Stomach smooth muscle (tissue), 2 donors: ENCODE measurements at regions not wholly inside any gene's neighbourhood (a gene's known extent, or its start where the extent isn't known, plus 50 kb on each side); places are given as distances from the start of the nearest gene placed in this dataset.
"Not testable (repeated sequence)": the region's sequence is repeated elsewhere in the genome, so short reads cannot be mapped to it uniquely, and the experiment has no call there.

ENCODE experiments used
- H3K27ac ChIP-seq: one replicate; pipeline ENCODE4 v1.7.0; 2013; ENCODE audit warnings: mild to moderate bottlenecking, low read length, inconsistent platforms
- H3K27me3 ChIP-seq, 2 donors: one replicate each; pipeline ENCODE4 v1.7.0; 2013; ENCODE audit warnings: low read length in 2 of 2; ENCODE audit not compliant: insufficient read depth in 2 of 2, control insufficient read depth in 1 of 2
- H3K36me3 ChIP-seq, 2 donors: one replicate each; pipeline ENCODE4 v1.7.0; 2013; ENCODE audit warnings: low read length in 2 of 2; ENCODE audit not compliant: control insufficient read depth in 2 of 2, insufficient read depth in 2 of 2
- H3K4me1 ChIP-seq: one replicate; pipeline ENCODE4 v1.7.0; 2013; ENCODE audit warnings: low read length; ENCODE audit not compliant: control insufficient read depth, insufficient read depth
- H3K4me3 ChIP-seq, 2 donors: one replicate each; pipeline ENCODE4 v1.7.0; 2013; ENCODE audit warnings: low read length in 2 of 2
- H3K9ac ChIP-seq, 2 donors: one replicate each; pipeline ENCODE4 v1.7.0; 2013; ENCODE audit warnings: low read length in 2 of 2, mild to moderate bottlenecking in 1 of 2
- H3K9me3 ChIP-seq, 2 donors: one replicate each; pipeline ENCODE4 v1.7.0; 2013; ENCODE audit warnings: low read length in 2 of 2; ENCODE audit not compliant: control insufficient read depth in 2 of 2
- donor health status: healthy.
- donor health status: Pancreatic carcinoma.

DNA sequence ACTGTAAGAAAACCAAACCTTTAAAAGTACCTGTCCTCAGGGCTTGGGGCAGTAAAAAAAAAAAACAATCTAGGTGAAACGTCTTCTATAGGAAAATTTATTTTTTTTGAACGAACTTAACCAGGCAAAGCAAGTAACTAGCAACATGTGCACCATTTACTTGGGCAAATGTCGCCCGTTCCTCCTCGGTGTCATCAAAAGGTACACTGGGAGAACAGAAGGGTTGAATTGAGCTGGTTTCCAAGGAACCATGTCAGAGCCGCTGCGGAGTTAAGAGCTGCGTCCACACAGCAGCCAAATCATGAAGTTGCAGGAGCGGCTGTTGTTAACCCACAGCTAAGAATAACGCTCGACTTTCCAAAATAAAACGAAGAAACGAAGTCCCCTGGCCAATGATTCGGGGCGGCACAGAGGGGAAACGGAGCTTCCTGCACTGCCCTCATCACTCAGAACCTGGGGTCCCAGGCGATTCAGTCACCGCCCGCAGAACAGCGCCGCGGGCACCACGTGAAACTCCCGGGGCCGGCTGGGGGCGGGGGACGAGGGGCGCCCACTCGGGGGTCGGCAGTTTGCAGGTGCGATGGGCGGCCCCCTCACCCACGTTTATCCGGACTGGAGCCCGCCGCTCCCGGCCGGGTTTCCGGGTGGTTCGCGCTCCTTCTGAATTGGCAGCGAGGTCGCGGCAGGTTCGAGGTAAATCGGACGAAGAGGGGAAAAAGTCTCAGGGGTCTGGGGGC is 53.6 kb upstream of the PLGLB1 start:
- Histone ChIP-seq H3K9ac (peak overlapping the region; percentile 29 to 42), H3K4me3 (peak overlapping the region; percentile 43 to 74), H3K27ac (peak overlapping the region; percentile 37)
- not testable (repeated sequence) for H3K9me3 ChIP-seq, H3K36me3 ChIP-seq, H3K4me1 ChIP-seq, H3K27me3 ChIP-seq

DNA sequence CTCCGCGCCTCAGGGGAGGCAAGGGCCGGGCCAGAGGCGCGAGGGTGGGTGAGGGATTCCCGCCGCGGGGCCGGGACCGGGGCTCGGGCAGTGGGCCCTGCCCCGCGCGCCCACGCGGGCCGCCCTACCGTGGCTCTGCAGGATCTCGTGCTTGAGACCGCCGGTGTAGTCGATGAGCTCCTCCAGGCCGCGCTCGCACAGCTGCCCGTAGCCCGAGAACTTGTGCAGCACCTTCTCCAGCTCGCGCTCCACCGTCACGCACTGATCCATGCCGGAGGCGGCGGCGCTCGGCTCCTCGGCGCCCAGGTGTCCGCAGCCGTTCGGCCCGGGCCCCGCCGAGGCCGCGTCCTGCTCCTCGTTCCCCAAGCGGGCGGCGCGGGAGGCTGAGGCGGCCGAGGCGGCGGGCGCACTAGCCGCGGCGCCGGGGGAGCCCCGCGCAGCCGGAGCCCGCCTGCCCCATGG is 54.2 kb upstream of the PLGLB1 start:
- Histone ChIP-seq H3K4me3 (peak overlapping the region in 1 of 2 donors; percentile 74), H3K27ac (peak overlapping the region; percentile 37), H3K9ac (peak overlapping the region in 1 of 2 donors; percentile 29)
- H3K36me3 ChIP-seq, H3K9me3 ChIP-seq, H3K27me3 ChIP-seq, H3K4me1 ChIP-seq: not testable (repeated sequence)

DNA sequence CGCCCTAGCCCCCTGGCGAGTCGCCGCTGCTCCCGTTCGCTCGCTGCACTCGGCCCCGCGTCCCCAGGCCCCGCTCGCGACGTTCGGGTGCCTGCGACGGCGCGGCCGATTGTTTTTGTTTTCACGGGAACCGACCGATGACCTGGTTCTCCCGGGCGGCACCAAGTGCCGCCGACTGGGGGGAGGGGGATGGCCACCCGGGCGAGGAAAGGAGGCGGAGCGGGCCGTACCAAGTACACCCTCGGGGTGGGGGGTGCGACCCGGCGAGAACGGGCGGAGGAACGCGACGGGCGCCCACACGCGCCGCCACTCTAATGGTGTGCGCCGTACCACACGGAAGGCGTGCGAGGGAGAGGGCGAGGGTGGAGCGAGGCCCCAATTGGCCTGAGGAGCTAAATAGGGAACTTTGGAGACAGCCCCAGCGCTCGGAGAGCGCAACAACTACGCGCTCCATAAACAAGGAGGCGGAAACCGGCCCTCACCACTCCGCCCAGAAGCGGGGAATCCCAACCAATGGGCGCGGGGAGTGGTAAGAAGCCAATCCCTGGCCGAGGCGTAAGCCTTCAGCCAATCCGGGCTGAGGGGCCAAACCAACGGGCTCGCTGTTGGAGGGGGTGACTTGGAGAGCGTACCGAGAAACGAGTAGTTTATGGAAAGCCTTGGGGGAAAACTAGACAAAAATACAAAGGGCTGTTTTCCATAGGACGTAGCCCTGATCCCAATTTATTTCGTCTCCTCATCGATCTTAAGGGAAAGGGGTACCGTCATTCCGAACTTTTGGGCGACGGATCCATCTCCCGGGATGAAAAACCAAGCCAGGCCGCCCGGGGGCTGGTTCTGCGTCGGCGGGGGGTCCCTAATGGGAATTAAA is 54.8 kb upstream of the PLGLB1 start:
- H3K27me3 ChIP-seq, H3K36me3 ChIP-seq, H3K9me3 ChIP-seq, H3K4me1 ChIP-seq: not testable (repeated sequence)
- Histone ChIP-seq H3K9ac (peak overlapping the region; percentile 61 to 80), H3K4me3 (peak overlapping the region; percentile 54 to 74), H3K27ac (peak overlapping the region; percentile 69)

DNA sequence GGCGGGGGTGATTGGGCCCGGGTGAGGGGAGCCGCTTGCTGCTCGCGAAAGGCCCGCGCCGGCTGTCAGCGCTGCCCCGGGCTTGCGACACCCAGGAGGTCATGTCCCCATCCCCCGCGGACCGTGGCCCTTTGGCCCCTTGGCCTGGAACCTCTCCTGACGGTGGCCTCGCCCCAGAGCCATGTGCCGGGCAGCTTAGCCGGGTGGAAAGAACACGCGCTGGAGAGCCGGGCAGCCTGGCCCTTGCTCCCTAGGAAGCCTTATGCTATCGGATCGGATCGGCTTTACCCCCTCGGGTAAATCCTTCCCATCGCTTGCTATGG is 55.4 kb upstream of the PLGLB1 start:
- not testable (repeated sequence) for H3K36me3 ChIP-seq, H3K4me1 ChIP-seq, H3K9me3 ChIP-seq, H3K27me3 ChIP-seq
- H3K27ac ChIP-seq: peak overlapping the region; percentile 69
- H3K4me3 ChIP-seq: peak overlapping the region; percentile 54 to 71
- peak overlapping the region in 1 of 2 donors; percentile 61 for H3K9ac ChIP-seq

DNA sequence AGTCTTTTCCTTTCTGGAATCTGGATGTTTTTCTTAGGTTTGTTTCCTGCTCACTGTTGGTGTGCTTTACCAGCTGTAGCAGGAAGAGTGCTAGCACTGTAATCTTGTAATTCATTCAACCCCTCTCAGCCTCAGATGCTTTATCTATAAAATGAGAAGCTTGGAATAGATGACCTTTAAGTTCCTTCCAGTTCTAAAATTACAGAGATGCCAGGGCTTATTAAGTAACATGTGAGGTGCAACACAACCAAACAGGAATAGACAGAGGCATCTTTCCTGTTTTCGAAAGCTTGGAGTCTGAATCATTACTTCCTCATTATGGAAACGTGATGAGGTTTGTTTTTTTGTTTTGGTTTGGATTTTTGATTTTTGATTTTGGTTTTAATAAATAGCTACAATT is 60.1 kb upstream of the PLGLB1 start:
- H3K9ac ChIP-seq, H3K4me3 ChIP-seq, H3K9me3 ChIP-seq, H3K27ac ChIP-seq, H3K4me1 ChIP-seq, H3K27me3 ChIP-seq, H3K36me3 ChIP-seq: not testable (repeated sequence)

DNA sequence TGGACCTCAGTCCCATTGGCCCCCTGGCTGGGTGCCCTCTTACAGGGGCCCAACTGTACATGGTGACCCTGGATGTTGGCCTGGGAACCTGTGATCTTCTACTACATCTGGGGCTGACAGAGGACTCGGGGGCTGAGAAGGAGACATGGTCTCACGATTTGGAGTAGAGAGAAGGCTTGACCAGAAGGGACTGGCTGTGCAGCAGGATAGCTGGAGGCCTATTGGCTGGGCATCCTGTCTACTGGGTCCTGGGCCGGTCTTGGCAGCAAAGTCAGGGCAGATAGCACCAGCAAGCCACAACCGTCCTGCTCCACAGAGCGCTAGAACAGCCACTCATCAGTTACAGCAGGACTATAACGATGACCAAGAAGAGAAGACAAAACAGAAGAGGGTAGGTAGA is 66.4 kb upstream of the PLGLB1 start:
- H3K27me3 ChIP-seq, H3K4me1 ChIP-seq, H3K9me3 ChIP-seq, H3K9ac ChIP-seq, H3K27ac ChIP-seq, H3K4me3 ChIP-seq, H3K36me3 ChIP-seq: not testable (repeated sequence)

DNA sequence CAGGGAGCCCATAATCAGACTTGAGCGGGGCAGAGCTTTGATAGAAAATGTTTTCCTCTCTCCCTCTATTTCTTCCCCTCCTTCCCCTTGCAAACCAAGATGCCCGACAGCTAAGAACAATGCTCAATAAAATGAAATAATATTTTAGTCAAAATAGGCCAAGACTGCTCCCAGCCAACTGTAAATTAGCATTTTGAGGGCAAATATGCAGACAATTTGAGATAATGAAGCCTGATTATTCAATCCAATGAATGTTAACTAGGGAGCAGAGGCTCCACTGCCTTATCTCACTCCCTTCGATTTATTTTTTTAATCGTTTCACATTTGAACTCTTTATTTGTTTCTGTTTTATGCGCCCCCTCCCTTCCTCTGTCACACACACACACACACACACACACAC is 67.8 kb upstream of the PLGLB1 start:
- H3K27me3 ChIP-seq, H3K9me3 ChIP-seq, H3K4me1 ChIP-seq, H3K9ac ChIP-seq, H3K4me3 ChIP-seq, H3K36me3 ChIP-seq, H3K27ac ChIP-seq: not testable (repeated sequence)

DNA sequence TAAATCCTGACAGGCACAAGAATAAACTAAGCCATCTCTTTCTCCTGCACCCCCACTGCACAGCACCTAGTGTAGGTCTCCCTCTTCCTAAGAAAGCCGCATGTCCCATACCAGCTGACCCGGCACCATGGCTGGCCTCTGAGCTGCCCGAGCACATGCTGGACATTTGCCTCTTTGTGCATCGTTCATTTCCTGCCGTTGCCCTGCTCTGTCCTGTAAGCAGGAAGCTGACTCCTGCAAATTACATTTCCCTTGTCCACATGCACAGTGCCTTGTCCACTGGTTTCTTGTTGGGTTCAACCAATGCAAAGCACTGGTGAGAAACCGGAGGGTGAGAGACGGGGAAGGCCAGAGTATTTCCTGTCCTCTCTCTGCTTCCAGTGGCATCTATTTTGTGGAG is 71.6 kb upstream of the PLGLB1 start:
- H3K27ac ChIP-seq, H3K27me3 ChIP-seq, H3K9ac ChIP-seq, H3K4me3 ChIP-seq, H3K4me1 ChIP-seq, H3K36me3 ChIP-seq, H3K9me3 ChIP-seq: not testable (repeated sequence)

DNA sequence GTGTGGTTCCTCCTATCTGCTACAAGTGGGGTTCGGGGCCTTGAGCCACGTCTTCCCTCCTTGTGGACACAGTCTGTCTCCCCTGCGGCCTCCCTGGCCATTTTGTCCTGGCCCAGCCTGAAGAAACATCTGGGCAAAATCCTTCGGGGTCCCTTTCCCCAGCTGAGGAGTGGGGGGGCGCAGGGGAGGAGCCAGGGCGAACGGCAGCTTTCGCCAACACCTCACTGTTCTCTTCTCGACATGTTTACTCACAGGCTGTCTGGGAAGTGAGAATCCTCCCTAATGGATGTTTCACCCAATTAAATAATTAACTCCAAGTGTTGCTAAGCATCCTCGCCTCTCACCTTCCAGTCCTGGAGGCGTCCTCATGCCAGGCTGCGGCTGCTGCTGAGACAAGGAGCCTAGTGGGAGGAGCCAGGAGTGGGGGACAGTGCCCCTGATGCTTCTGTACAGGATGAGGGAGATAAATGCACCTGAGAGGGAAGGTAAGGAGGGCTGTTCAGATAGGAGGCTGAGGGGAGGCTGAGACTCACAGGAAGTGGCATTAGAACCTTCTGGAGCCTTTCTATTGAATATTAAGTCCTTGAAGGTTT is 72.4 kb upstream of the PLGLB1 start:
- not testable (repeated sequence) for H3K27ac ChIP-seq, H3K9me3 ChIP-seq, H3K4me3 ChIP-seq, H3K27me3 ChIP-seq, H3K36me3 ChIP-seq, H3K9ac ChIP-seq, H3K4me1 ChIP-seq

DNA sequence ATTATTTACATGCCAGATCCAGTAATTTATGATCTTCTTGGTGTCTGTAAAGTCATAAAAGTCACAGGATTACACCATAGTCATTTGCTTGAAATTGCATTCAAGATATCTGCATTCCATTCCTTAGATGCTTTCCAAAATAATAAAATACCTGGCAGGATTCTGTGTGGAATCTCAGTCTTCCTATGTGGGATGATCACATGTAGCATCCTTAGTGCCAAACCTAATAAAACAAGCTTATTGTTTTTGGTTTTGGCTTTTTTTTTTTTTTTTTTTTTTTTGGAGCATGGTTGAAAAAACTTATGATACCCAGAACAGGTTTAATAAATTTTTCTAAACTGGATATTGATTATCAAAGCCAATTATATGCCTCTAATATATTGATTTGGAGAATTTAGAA is 74.2 kb upstream of the PLGLB1 start:
- not testable (repeated sequence) for H3K4me3 ChIP-seq, H3K36me3 ChIP-seq, H3K9ac ChIP-seq, H3K9me3 ChIP-seq, H3K4me1 ChIP-seq, H3K27ac ChIP-seq, H3K27me3 ChIP-seq
